Lower lobe of right lung (tissue), 2 donors: ENCODE measurements at regions not wholly inside any gene's neighbourhood (a gene's known extent, or its start where the extent isn't known, plus 50 kb on each side); places are given as distances from the start of the nearest gene placed in this dataset.

Experiments
- ATAC-seq, 2 donors: fragments of 200-7000 bp; cut with Tn5 transposase; one replicate each; pipeline ENCODE4 v1.9.1; 2020 to 2022; ENCODE audit warnings: mild to moderate bottlenecking in 2 of 2, moderate library complexity in 2 of 2
- DNase-seq: peaks from one replicate; pipeline ENCODE4 v3.0.0-alpha.2; 2020
- H3K27ac ChIP-seq: fragments of 200-600 bp; one replicate; pipeline ENCODE4 v1.8.0; 2022
- H3K27me3 ChIP-seq: fragments of 200-600 bp; one replicate; pipeline ENCODE4 v1.8.0; 2022; ENCODE audit warnings: low read depth
- H3K36me3 ChIP-seq: fragments of 200-600 bp; one replicate; pipeline ENCODE4 v1.8.0; 2022; ENCODE audit warnings: mild to moderate bottlenecking
- H3K4me1 ChIP-seq: fragments of 200-600 bp; one replicate; pipeline ENCODE4 v1.8.0; 2022
- H3K4me3 ChIP-seq: fragments of 200-600 bp; one replicate; pipeline ENCODE4 v1.8.0; 2022; ENCODE audit warnings: mild to moderate bottlenecking
- H3K9me3 ChIP-seq: fragments of 200-600 bp; one replicate; pipeline ENCODE4 v1.8.0; 2022
- CTCF ChIP-seq: fragments of 200-600 bp; IDR thresholded peaks from one replicate; pipeline ENCODE4 v1.8.0; 2022; ENCODE audit warnings: antibody characterized with exemption, mild to moderate bottlenecking
- intact Hi-C: fragments of 100-400 bp; cut with DNase I; formaldehyde crosslinking; loops from one replicate; pipeline ENCODE4 v1.11.0; 2022
- donor health status: DM: no; HTN: yes; CAD: no; lungs with severe emphysema.

GRCh38 chr13:73922493-73923393 lies 211.5 kb downstream of the KLF12 start:
- no peak overlapping the region for H3K27ac ChIP-seq
- H3K36me3 ChIP-seq: no peaks in the 10 kb centered on the region
- ATAC-seq (no peak), DNase-seq (no peak)
- no peaks in the 10 kb centered on the region for H3K27me3 ChIP-seq
- TF ChIP-seq CTCF: no peak
- intact Hi-C loops: no loop called here
- H3K9me3 ChIP-seq: no peaks in the 10 kb centered on the region
- H3K4me1 ChIP-seq: no peaks in the 10 kb centered on the region
- H3K4me3 ChIP-seq: no peak overlapping the region

DNA sequence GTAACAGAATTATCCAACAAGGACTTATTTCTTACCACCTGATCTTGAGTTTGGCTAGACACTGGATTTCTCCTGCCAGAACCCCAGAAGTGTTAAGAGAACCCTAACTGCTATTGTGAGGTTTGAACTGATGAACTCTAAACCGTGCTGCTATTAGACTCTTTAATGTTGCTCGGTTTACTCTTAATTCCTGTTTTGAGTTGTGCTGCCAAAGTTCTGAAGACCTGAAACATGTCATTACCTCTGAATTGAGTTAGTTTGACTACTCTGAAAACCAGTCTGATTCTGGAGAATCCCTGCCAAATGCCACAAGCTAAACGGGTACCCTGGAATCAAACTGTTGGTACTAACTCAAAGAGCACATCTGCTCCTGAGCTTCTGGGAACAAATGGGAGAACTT lies 215.5 kb downstream of the KLF12 start:
- Histone ChIP-seq H3K9me3 (no peaks in the 10 kb centered on the region), H3K27ac (no peak overlapping the region), H3K4me1 (peaks cover 7% of the 10 kb centered on the region), H3K27me3 (no peaks in the 10 kb centered on the region), H3K36me3 (no peaks in the 10 kb centered on the region), H3K4me3 (no peak overlapping the region)
- intact Hi-C loops: no loop called here
- ATAC-seq: no peak
- no peak for DNase-seq
- no peak for TF ChIP-seq CTCF

- no peak for TF ChIP-seq CTCF
- H3K4me3 ChIP-seq: no peak overlapping the region
- no peak overlapping the region for H3K27ac ChIP-seq
- intact Hi-C loops: no loop called here
- H3K27me3 ChIP-seq: no peaks in the 10 kb centered on the region
- ATAC-seq (no peak), DNase-seq (no peak)
- H3K9me3 ChIP-seq: no peaks in the 10 kb centered on the region
- no peaks in the 10 kb centered on the region for H3K36me3 ChIP-seq
- peaks cover 7% of the 10 kb centered on the region for H3K4me1 ChIP-seq
Measured at GRCh38 chr13:73913751-73914518, 220.3 kb downstream of the KLF12 start.

DNA sequence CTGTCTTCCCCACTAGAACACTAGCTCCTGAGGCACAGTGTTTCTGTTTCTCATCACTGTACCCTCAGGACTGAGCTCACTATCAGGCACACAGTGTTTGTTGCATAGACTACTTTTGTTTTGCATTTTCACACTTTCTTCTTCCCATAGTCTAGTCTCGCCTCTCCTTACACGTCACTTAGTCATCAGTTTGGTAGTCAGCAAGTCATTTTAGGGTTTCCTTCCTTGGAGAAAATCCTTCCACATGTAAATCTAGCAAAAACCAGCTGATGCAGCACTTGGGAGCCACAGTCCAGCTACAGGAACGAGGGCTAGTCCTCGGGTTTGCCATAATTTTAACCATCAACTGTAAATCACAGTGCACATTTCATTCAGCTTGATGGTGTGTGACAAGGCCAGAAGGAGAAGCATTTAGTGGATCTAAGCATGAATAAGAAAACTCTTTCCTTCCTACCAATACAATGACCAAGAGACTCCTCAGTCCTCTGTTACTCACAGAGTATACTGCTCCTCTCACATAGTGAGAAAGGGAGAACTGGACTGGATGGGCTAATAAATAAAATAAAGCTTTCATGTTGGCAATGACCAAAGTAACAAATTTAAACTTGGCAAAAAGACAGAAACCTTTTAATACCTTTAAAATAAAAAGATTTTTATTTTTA lies 221.0 kb downstream of the KLF12 start:
- DNase-seq (no peak), ATAC-seq (no peak)
- TF ChIP-seq CTCF: no peak
- intact Hi-C loops: no loop called here
- Histone ChIP-seq H3K9me3 (no peaks in the 10 kb centered on the region), H3K27me3 (no peaks in the 10 kb centered on the region), H3K27ac (no peak overlapping the region), H3K4me1 (peaks cover 7% of the 10 kb centered on the region), H3K4me3 (no peak overlapping the region), H3K36me3 (no peaks in the 10 kb centered on the region)

GRCh38 chr13:73911361-73911760 lies 222.8 kb downstream of the KLF12 start:
- ATAC-seq: no peak
- DNase-seq: no peak
- H3K4me3 ChIP-seq: no peak overlapping the region
- no peaks in the 10 kb centered on the region for H3K27me3 ChIP-seq
- peaks cover 7% of the 10 kb centered on the region for H3K4me1 ChIP-seq
- intact Hi-C loops: no loop called here
- H3K27ac ChIP-seq: no peak overlapping the region
- no peak for TF ChIP-seq CTCF
- no peaks in the 10 kb centered on the region for H3K9me3 ChIP-seq
- H3K36me3 ChIP-seq: no peaks in the 10 kb centered on the region
